Body of pancreas (tissue), 4 donors: ENCODE measurements at regions not wholly inside any gene's neighbourhood (a gene's known extent, or its start where the extent isn't known, plus 50 kb on each side); places are given as distances from the start of the nearest gene placed in this dataset.

Experiments
- ATAC-seq: fragments of 150-250 bp; one replicate; pipeline ENCODE4 v1.9.1; 2016
- DNase-seq, 4 donors: peaks; one replicate each; pipeline ENCODE4 v3.0.0-alpha.2; 2019
- H3K27ac ChIP-seq, 4 donors: fragments of 200-600 bp; sonication (generic); 1 replicate in 3 of 4; 2 replicates in 1 of 4; pipeline versions ENCODE4 v1.5.1 to v1.6.1; 2016 to 2019; ENCODE audit warnings: mild to moderate bottlenecking in 1 of 4, mixed read lengths in 1 of 4, moderate library complexity in 1 of 4
- H3K27me3 ChIP-seq, 2 donors: fragments of 200-600 bp; sonication (generic); one replicate each; pipeline ENCODE4 v1.6.0; 2016; ENCODE audit warnings: mild to moderate bottlenecking in 1 of 2
- H3K36me3 ChIP-seq, 2 donors: fragments of 200-600 bp; sonication (generic); replicated peaks in 1 of 2; 2 replicates each; pipeline ENCODE4 v1.5.1; 2016; ENCODE audit warnings: low read depth in 2 of 2; ENCODE audit not compliant: insufficient read depth in 1 of 2
- H3K4me1 ChIP-seq: fragments of 200-600 bp; sonication (generic); one replicate; pipeline ENCODE4 v1.6.0; 2016
- H3K4me3 ChIP-seq, 2 donors: fragments of 200-600 bp; sonication (generic); 1 replicate in 1 of 2; 2 replicates in 1 of 2; pipeline ENCODE4 v1.5.1; 2016 to 2019
- H3K9me3 ChIP-seq, 3 donors: fragments of 200-600 bp; sonication (generic); 1 replicate in 2 of 3; 2 replicates in 1 of 3; pipeline ENCODE4 v1.5.1; 2016
- POLR2A ChIP-seq, 3 donors: fragments of 450-650 bp; IDR thresholded peaks; one replicate each; pipeline ENCODE4 v1.6.1; 2016; ENCODE audit warnings: antibody characterized with exemption in 3 of 3, mild to moderate bottlenecking in 2 of 3
- WGBS, 2 donors: methylation state at CpG; one replicate each; pipeline ENCODE4 v1.1.5; 2017; 5-methylcytosine and 5-hydroxymethylcytosine counted together
- intact Hi-C: fragments of 100-400 bp; cut with DNase I; formaldehyde crosslinking; loops from one replicate; pipeline ENCODE4 v1.15.1; 2023
- TF ChIP-seq, protein P1 (sequence below), 7 experiments: fragments of 450-650 bp in 4 of 7; fragments of 200-600 bp in 3 of 7; sonication (generic) in 3 of 7; IDR thresholded peaks; one replicate each; pipeline ENCODE4 v1.5.1; 2016 to 2019; ENCODE audit warnings: antibody characterized with exemption in 7 of 7

- Histone ChIP-seq H3K36me3 (no peaks in the 10 kb centered on the region), H3K4me3 (no peak overlapping the region), H3K27ac (peak overlapping the region in 2 of 4 donors; percentile 58 to 80), H3K4me1 (peaks cover 25% of the 10 kb centered on the region), H3K27me3 (no peaks in the 10 kb centered on the region), H3K9me3 (no peaks in the 10 kb centered on the region)
- no peak for ATAC-seq
- intact Hi-C loops: no loop called here
- TF ChIP-seq POLR2A (IDR thresholded peaks at IDR 0.05): no peak
- TF ChIP-seq, protein P1, sequence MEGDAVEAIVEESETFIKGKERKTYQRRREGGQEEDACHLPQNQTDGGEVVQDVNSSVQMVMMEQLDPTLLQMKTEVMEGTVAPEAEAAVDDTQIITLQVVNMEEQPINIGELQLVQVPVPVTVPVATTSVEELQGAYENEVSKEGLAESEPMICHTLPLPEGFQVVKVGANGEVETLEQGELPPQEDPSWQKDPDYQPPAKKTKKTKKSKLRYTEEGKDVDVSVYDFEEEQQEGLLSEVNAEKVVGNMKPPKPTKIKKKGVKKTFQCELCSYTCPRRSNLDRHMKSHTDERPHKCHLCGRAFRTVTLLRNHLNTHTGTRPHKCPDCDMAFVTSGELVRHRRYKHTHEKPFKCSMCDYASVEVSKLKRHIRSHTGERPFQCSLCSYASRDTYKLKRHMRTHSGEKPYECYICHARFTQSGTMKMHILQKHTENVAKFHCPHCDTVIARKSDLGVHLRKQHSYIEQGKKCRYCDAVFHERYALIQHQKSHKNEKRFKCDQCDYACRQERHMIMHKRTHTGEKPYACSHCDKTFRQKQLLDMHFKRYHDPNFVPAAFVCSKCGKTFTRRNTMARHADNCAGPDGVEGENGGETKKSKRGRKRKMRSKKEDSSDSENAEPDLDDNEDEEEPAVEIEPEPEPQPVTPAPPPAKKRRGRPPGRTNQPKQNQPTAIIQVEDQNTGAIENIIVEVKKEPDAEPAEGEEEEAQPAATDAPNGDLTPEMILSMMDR (IDR thresholded peaks at IDR 0.05): no peak
- DNase-seq: no peak
- 78 to 79% methylated on average over 5 of the region's 5 CpGs for WGBS, 2 donors
Observed at GRCh38 chr22:26894362-26894761, 237.0 kb downstream of the MIAT start.

GRCh38 chr22:26894766-26895485 is 237.5 kb downstream of the MIAT start:
- peak in 3 of 4 donors; percentile 41 to 64 (median 54) for DNase-seq
- H3K4me3 ChIP-seq: no peak overlapping the region
- H3K9me3 ChIP-seq: no peaks in the 10 kb centered on the region
- no peaks in the 10 kb centered on the region for H3K36me3 ChIP-seq
- no peaks in the 10 kb centered on the region for H3K27me3 ChIP-seq
- peaks cover 25% of the 10 kb centered on the region for H3K4me1 ChIP-seq
- peak; percentile 85 for ATAC-seq
- H3K27ac ChIP-seq: peak overlapping the region; percentile 58 to 82 (median 77)
- TF ChIP-seq POLR2A (IDR thresholded peaks at IDR 0.05): no peak
- TF ChIP-seq, protein P1 (IDR thresholded peaks at IDR 0.05): no peak
- intact Hi-C loops: no loop called here
- 21 to 23% methylated on average over 5 of the region's 5 CpGs for WGBS, 2 donors

GRCh38 chr22:26897384-26897783 is 240.0 kb downstream of the MIAT start:
- 79 to 88% methylated on average over 1 of the region's 1 CpG for WGBS, 2 donors
- Histone ChIP-seq H3K4me3 (no peak overlapping the region), H3K4me1 (peaks cover 22% of the 10 kb centered on the region), H3K36me3 (no peaks in the 10 kb centered on the region), H3K27me3 (no peaks in the 10 kb centered on the region), H3K9me3 (no peaks in the 10 kb centered on the region), H3K27ac (no peak overlapping the region)
- TF ChIP-seq POLR2A (IDR thresholded peaks at IDR 0.05): no peak
- TF ChIP-seq, protein P1 (IDR thresholded peaks at IDR 0.05): no peak
- ATAC-seq (no peak), DNase-seq (no peak)
- intact Hi-C loops: no loop called here

DNA sequence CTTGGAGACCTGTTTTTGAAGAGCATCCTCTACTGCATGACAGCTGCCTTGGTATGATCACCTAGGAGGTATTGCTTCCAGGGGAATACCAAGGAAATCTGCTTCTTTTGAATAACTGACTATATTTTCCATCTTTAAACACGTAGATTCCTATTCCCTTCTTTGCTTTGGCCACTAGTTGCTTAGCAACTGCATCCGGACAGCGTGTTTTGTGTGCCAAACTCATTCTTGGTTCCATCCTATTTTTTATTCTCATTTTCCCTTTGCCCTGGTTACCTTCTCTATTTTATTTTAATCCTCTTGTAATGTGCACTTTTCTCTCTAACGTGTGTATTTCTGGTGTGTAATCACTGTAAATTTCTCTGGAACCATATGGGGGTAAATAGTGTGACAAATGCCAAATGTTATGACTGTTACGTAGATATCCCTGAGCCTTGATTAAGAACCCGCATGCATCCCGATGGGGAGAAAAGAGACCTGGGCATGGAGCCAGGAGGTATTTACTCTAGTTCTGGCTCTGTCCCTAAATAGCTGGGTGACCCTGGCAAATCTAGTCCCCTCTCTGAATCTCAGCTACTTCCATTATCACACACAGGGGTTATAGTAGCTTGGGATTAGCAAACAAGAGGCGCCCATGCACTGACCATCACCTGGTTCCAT is 241.7 kb downstream of the MIAT start:
- no peak overlapping the region for H3K4me3 ChIP-seq
- no peak overlapping the region for H3K27ac ChIP-seq
- intact Hi-C loops: no loop called here
- no peaks in the 10 kb centered on the region for H3K36me3 ChIP-seq
- WGBS, 2 donors: 55 to 56% methylated on average over 8 of the region's 8 CpGs
- H3K27me3 ChIP-seq: no peaks in the 10 kb centered on the region
- peaks cover 16% of the 10 kb centered on the region for H3K4me1 ChIP-seq
- H3K9me3 ChIP-seq: no peaks in the 10 kb centered on the region
- TF ChIP-seq, protein P1 (IDR thresholded peaks at IDR 0.05): no peak
- TF ChIP-seq POLR2A (IDR thresholded peaks at IDR 0.05): no peak
- ATAC-seq (no peak), DNase-seq (no peak)
